Prostate gland (tissue), 2 donors: ENCODE measurements at regions not wholly inside any gene's neighbourhood (a gene's known extent, or its start where the extent isn't known, plus 50 kb on each side); places are given as distances from the start of the nearest gene placed in this dataset.

Source experiments
- CTCF ChIP-seq, 4 experiments: fragments of 200-600 bp in 2 of 4; fragments of 450-650 bp in 2 of 4; sonication (generic) in 2 of 4; IDR thresholded peaks; 1 replicate in 3 of 4; 2 replicates in 1 of 4; pipeline ENCODE4 v1.5.1; 2016 to 2019; ENCODE audit warnings: antibody characterized with exemption in 4 of 4, mild to moderate bottlenecking in 2 of 4, moderate library complexity in 2 of 4
- POLR2A ChIP-seq: fragments of 450-650 bp; IDR thresholded peaks from one replicate; pipeline ENCODE4 v1.6.1; 2016; ENCODE audit warnings: antibody characterized with exemption, mild to moderate bottlenecking
- POLR2AphosphoS5 ChIP-seq: sonication (generic); formaldehyde crosslinking; IDR thresholded peaks from one replicate; pipeline ENCODE4 v1.6.1; 2017; ENCODE audit warnings: antibody characterized with exemption

DNA sequence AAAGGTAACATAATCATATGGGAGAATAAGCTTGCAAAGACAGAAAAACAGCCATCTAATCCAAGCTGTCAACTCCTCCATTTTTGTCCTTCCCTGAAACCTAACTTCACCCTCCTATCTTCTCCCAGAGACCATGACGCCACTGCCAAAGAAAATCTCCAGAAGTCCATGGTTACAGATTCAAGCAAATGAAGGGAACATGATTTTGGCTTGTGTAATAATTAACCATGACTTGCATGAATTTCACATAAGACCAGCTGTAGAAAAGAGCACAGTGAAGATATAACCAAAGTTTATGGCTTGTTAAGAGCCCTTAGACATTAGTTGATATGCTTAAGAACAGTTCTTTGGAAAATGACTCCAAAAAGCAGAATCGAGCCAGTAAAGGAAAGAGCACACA, 342.1 kb upstream of the NRSN1 start:
- TF ChIP-seq CTCF (IDR thresholded peaks at IDR 0.05): no peak
- TF ChIP-seq POLR2AphosphoS5: no peak
- no peak for TF ChIP-seq POLR2A
